C4-2B (cell line): ENCODE measurements at regions not wholly inside any gene's neighbourhood (a gene's known extent, or its start where the extent isn't known, plus 50 kb on each side); places are given as distances from the start of the nearest gene placed in this dataset.
A peak's percentile ranks its signal among the peaks of the same experiment; 100 is the strongest.

Experiments used
- ZFX ChIP-seq: fragments of 450-650 bp; IDR thresholded peaks from 2 replicates; pipeline ENCODE4 v1.6.1; 2017
- TF ChIP-seq, protein P1 (sequence below): fragments of 450-650 bp; conservative IDR thresholded peaks from 2 replicates; pipeline ENCODE4 v1.5.1; 2017; ENCODE audit warnings: mild to moderate bottlenecking

DNA sequence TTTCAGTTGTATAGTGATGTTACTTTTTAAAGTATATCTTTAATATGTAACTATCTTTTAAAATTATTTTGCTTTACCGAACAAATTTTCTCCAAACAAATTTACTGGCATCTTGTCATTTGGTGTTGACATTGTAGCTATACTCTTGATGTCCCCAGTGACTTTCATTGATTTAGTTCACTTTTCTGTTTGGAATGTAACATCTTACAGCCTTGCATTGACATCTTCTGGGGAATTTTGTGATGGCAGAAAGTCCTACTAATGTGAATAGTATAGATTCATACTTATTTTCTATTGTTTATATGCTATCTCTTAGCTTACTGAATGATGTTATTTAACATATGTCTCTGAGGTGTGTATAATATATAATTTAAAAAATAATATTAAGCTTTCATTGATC, 800.9 kb upstream of the ATXN8OS start:
- TF ChIP-seq, protein P1, sequence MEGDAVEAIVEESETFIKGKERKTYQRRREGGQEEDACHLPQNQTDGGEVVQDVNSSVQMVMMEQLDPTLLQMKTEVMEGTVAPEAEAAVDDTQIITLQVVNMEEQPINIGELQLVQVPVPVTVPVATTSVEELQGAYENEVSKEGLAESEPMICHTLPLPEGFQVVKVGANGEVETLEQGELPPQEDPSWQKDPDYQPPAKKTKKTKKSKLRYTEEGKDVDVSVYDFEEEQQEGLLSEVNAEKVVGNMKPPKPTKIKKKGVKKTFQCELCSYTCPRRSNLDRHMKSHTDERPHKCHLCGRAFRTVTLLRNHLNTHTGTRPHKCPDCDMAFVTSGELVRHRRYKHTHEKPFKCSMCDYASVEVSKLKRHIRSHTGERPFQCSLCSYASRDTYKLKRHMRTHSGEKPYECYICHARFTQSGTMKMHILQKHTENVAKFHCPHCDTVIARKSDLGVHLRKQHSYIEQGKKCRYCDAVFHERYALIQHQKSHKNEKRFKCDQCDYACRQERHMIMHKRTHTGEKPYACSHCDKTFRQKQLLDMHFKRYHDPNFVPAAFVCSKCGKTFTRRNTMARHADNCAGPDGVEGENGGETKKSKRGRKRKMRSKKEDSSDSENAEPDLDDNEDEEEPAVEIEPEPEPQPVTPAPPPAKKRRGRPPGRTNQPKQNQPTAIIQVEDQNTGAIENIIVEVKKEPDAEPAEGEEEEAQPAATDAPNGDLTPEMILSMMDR, result 0 out of 2 replicates have a peak, but pooled peaks have one; percentile 3
- TF ChIP-seq ZFX, result no peak
